GM18867 (cell line): ENCODE measurements at regions not wholly inside any gene's neighbourhood (a gene's known extent, or its start where the extent isn't known, plus 50 kb on each side); places are given as distances from the start of the nearest gene placed in this dataset.

ENCODE experiments used
- ATAC-seq: cut with Tn5 transposase; IDR thresholded peaks from one replicate; pipeline ENCODE4 v1.9.1; 2021; ENCODE audit warnings: mild to moderate bottlenecking, moderate library complexity; ENCODE audit not compliant: unreplicated experiment

DNA sequence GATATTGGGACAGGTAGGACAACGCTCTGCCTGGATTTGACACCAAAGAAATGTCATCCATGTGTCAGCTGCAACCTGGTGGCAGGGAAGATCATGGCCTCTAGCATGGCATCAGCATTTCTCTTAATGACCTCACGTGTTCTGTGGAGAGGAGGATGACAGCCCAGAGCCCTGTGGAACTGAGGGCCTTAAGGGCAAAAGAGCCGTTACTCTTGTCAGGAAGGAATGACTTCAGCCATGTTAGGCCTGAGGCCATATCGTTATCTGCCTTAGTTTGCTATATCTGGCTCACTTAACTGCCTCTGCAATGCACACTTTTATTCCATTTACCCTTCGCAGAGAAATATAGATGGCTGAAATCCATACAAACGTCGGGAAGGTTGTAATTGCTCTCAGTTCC lies 83.2 kb upstream of the PBX1 start:
- no peak for ATAC-seq

DNA sequence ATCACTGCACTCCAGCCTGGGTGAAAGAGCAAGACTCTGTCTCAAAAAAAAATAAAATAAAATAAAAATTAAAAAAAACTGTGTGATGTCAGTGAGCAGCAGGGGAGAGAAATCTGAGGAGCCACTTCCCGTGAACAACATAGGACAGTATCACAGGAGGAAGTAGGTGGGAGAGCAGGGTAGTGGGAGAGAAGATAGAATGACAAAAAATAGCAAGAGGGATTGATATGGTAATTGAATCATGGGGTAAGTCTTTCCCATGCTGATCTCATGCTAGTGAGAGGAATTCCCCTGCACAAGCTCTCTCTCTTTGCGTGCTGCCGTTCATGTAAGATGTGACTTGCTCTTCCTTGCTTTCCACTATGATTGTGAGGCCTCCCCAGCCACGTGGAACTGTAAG lies 81.6 kb upstream of the PBX1 start:
- ATAC-seq, result no peak

DNA sequence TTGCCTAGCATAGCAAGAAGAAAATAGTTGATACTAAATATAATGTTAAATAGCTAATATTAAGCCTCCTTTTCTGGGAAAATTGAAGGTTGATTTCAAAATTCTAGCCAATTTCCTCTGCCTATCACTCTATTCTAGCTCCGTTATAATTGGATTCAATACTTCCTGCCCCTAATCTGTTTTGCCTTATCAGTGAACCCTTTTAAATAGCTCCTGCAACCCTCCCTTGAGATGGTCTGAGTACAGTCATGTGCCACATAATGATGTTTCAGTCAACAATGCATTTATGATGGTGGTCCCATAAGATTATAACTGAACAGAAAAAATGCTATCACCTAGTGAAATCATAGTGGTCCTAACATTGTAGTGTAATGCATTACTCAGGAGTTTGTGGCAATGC lies 79.7 kb upstream of the PBX1 start:
- no peak for ATAC-seq

DNA sequence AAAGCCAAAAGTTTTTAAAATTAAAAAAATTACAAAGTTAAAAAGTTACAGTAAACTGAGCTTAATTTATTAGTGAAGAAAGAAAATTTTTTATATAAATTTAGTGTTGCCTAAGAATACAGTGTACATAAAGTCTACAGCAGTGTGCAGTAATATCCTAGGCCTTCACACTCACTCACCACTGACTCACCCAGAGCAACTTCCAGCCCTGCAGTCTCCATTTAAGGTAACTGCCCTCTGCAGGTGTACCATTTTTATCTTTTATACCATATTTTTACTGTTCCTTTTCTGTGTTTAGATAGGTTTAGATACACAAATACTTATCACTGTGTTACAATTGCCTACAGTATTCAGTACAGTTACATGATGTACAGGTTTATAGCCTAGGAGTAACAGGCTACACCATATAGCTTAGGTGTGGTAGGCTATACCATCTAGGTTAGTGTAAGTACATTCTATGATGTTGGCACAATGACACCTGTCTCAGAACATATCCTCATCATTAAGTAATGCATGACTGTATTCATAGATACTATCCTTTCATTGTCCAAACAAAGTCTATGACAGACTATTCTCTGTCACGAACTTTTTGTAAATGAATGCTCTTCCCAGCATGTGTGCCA lies 78.6 kb upstream of the PBX1 start:
- no peak for ATAC-seq

DNA sequence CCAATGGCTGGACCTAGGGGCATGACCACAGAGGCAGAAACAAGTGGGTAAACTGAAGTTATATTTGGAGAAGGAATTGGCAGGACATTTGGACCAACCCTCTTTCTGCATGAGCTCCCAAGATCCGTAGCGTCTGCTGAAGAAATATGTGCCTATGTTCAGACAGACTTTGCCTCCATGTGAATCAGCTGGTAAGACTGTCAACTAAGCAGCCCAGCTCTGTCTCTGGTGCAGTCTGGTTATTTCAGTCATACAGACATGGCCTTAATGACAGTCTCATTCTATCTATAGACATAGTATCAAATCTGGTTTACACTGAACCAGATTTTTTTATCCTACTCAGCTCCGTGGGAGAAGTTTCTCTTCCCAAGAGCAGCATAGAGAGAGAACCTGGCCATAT lies 63.1 kb upstream of the PBX1 start:
- no peak for ATAC-seq

DNA sequence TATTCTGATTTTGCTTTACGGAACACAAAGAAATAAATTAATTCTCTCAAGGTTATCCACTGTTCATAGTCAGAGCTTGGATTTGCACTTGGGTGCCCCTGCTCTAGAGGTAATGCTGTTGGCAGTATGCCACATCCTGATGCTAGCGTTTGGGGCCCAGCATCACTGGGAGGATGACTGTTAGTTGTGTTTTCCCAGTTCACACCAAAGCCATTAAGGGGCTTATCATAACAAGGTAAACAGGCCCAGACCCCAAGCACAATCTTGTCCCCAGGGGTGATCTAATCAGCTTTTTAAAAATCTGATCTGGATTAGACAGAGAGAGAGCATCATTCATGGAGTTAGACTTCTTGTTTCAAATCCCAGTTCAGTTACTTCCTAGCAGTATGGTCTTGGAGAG lies 60.2 kb upstream of the PBX1 start:
- no peak for ATAC-seq

DNA sequence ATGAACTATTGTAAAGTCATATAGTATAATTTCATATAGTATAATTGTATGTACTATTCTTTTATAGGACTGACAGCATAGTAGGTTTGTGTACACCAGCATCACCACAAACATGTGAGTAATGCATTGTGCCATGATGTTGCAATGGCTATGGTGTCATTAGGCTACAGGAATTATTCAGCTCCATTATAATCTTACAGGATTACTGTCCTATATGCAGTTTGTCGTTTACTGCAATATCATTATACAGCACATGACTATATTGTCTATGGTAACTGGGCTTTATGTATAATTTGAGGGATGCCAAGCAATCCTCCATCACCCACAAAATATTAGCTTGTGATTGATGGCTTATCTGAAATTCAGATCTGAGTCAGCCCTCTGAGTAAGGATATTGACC lies 54.2 kb upstream of the PBX1 start:
- ATAC-seq, result no peak
